BE2C (cell line): ENCODE measurements at regions not wholly inside any gene's neighbourhood (a gene's known extent, or its start where the extent isn't known, plus 50 kb on each side); places are given as distances from the start of the nearest gene placed in this dataset.

Experiments used
- DNase-seq: peaks from one replicate; pipeline ENCODE4 v3.0.0-alpha.2; 2020
- H3K27me3 ChIP-seq: fragments of 250-450 bp; sonication (Bioruptor Pico); 2 replicates; pipeline ENCODE4 v1.5.1; 2020; ENCODE audit warnings: mild to moderate bottlenecking
- H3K36me3 ChIP-seq: fragments of 250-450 bp; sonication (Bioruptor Pico); 2 replicates; pipeline ENCODE4 v1.5.1; 2020; ENCODE audit warnings: mild to moderate bottlenecking
- H3K4me1 ChIP-seq: fragments of 250-450 bp; sonication (Bioruptor Pico); 2 replicates; pipeline ENCODE4 v1.5.1; 2020
- H3K4me3 ChIP-seq: 2 replicates; pipeline ENCODE4 v1.5.1; 2011; ENCODE audit warnings: low read depth, low read length
- H3K9me3 ChIP-seq: fragments of 250-450 bp; sonication (Bioruptor Pico); 2 replicates; pipeline ENCODE4 v1.5.1; 2020
- CTCF ChIP-seq: IDR thresholded peaks from 2 replicates; pipeline ENCODE4 v1.5.1; 2012; ENCODE audit warnings: mild to moderate bottlenecking, low read depth, low read length

- Histone ChIP-seq H3K9me3 (no peaks in the 10 kb centered on the region), H3K27me3 (no peaks in the 10 kb centered on the region), H3K36me3 (no peaks in the 10 kb centered on the region), H3K4me1 (peaks cover 7% of the 10 kb centered on the region; the same call in 1 of the 2 replicates), H3K4me3 (no peak overlapping the region)
- DNase-seq = no peak
- no peak for TF ChIP-seq CTCF
Observed at GRCh38 chr15:47400603-47401002, 316.7 kb upstream of the SEMA6D start.

- no peak for TF ChIP-seq CTCF
- H3K9me3 ChIP-seq = no peaks in the 10 kb centered on the region
- DNase-seq = no peak
- no peaks in the 10 kb centered on the region for H3K27me3 ChIP-seq
- H3K4me3 ChIP-seq = no peak overlapping the region
- H3K36me3 ChIP-seq = no peaks in the 10 kb centered on the region
- H3K4me1 ChIP-seq = peaks cover 7% of the 10 kb centered on the region; the same call in 1 of the 2 replicates
Observed at GRCh38 chr15:47401427-47401826, 315.9 kb upstream of the SEMA6D start.

GRCh38 chr15:47402829-47403228 is 314.5 kb upstream of the SEMA6D start:
- H3K9me3 ChIP-seq = no peaks in the 10 kb centered on the region
- H3K4me3 ChIP-seq = no peak overlapping the region
- TF ChIP-seq CTCF = no peak
- peaks cover 7% of the 10 kb centered on the region; the same call in 1 of the 2 replicates for H3K4me1 ChIP-seq
- DNase-seq = no peak
- no peaks in the 10 kb centered on the region for H3K36me3 ChIP-seq
- H3K27me3 ChIP-seq = no peaks in the 10 kb centered on the region

- Histone ChIP-seq H3K27me3 (no peaks in the 10 kb centered on the region), H3K9me3 (no peaks in the 10 kb centered on the region), H3K36me3 (no peaks in the 10 kb centered on the region), H3K4me1 (0 out of 2 replicates have a peak, but pooled peaks cover 4% of the 10 kb centered on the region), H3K4me3 (no peak overlapping the region)
- no peak for TF ChIP-seq CTCF
- DNase-seq = no peak
Observed at GRCh38 chr15:47404877-47405276, 312.4 kb upstream of the SEMA6D start.

- TF ChIP-seq CTCF = no peak
- H3K27me3 ChIP-seq = no peaks in the 10 kb centered on the region
Observed at GRCh38 chr15:47405365-47406162, 311.7 kb upstream of the SEMA6D start.

GRCh38 chr15:47407692-47408091 is 309.6 kb upstream of the SEMA6D start:
- no peaks in the 10 kb centered on the region for H3K36me3 ChIP-seq
- DNase-seq = no peak
- no peak overlapping the region for H3K4me3 ChIP-seq
- no peak for TF ChIP-seq CTCF
- no peaks in the 10 kb centered on the region for H3K27me3 ChIP-seq
- H3K9me3 ChIP-seq = no peaks in the 10 kb centered on the region
- peaks cover 14% of the 10 kb centered on the region for H3K4me1 ChIP-seq

More at GRCh38 chr15:47405365-47406162, 311.7 kb upstream of the SEMA6D start:
- H3K4me1 ChIP-seq = 0 out of 2 replicates have a peak, but pooled peaks cover 4% of the 10 kb centered on the region
- no peak overlapping the region for H3K4me3 ChIP-seq
- H3K9me3 ChIP-seq = no peaks in the 10 kb centered on the region
- DNase-seq = no peak
- H3K36me3 ChIP-seq = no peaks in the 10 kb centered on the region
